Right cardiac atrium (tissue), 5 donors: ENCODE measurements at regions not wholly inside any gene's neighbourhood (a gene's known extent, or its start where the extent isn't known, plus 50 kb on each side); places are given as distances from the start of the nearest gene placed in this dataset.
A peak's percentile ranks its signal among the peaks of the same experiment; 100 is the strongest.

Source experiments
- ATAC-seq, 2 donors: fragments of 200-7000 bp; cut with Tn5 transposase; one replicate each; pipeline versions ENCODE4 v1.8.0 to v1.9.1; 2020; ENCODE audit warnings: moderate library complexity in 2 of 2, mild to moderate bottlenecking in 1 of 2
- DNase-seq, 3 donors: peaks; one replicate each; pipeline ENCODE4 v3.0.0-alpha.2; 2020
- H3K27ac ChIP-seq: one replicate; pipeline ENCODE4 v1.5.1; 2013; ENCODE audit warnings: mild to moderate bottlenecking, low read length, control low read depth, moderate library complexity
- H3K27me3 ChIP-seq: one replicate; pipeline ENCODE4 v1.6.1; 2013; ENCODE audit not compliant: control insufficient read depth, insufficient read depth
- H3K4me1 ChIP-seq: one replicate; pipeline ENCODE4 v1.6.1; 2013; ENCODE audit warnings: low read length; ENCODE audit not compliant: control insufficient read depth, insufficient read depth
- H3K4me3 ChIP-seq: one replicate; pipeline ENCODE4 v1.5.1; 2013; ENCODE audit warnings: low read length, control low read depth
- H3K9me3 ChIP-seq: one replicate; pipeline ENCODE4 v1.6.1; 2013; ENCODE audit warnings: low read length; ENCODE audit not compliant: control insufficient read depth
- WGBS: extraction: QIAGEN DNeasy Blood & Tissue Kit; methylation state at CpG from one replicate; pipeline ENCODE4 v1.1.7; 2013; 5-methylcytosine and 5-hydroxymethylcytosine counted together
- intact Hi-C, 4 donors: fragments of 100-400 bp; cut with DNase I; formaldehyde crosslinking; loops; one replicate each; pipeline versions ENCODE4 v1.11.0 to v1.14.0; 2022 to 2023
- donor health status: healthy with polysubstance abuse.
- donor health status: DM: no; HTN: yes; CAD: no.
- donor health status: DM: no; HTN: no; CAD: no.
- donor health status: DM: no; HTN: yes; CAD: no; lungs with severe emphysema.
- donor health status: DM: yes; HTN: yes; CAD: no.

DNA sequence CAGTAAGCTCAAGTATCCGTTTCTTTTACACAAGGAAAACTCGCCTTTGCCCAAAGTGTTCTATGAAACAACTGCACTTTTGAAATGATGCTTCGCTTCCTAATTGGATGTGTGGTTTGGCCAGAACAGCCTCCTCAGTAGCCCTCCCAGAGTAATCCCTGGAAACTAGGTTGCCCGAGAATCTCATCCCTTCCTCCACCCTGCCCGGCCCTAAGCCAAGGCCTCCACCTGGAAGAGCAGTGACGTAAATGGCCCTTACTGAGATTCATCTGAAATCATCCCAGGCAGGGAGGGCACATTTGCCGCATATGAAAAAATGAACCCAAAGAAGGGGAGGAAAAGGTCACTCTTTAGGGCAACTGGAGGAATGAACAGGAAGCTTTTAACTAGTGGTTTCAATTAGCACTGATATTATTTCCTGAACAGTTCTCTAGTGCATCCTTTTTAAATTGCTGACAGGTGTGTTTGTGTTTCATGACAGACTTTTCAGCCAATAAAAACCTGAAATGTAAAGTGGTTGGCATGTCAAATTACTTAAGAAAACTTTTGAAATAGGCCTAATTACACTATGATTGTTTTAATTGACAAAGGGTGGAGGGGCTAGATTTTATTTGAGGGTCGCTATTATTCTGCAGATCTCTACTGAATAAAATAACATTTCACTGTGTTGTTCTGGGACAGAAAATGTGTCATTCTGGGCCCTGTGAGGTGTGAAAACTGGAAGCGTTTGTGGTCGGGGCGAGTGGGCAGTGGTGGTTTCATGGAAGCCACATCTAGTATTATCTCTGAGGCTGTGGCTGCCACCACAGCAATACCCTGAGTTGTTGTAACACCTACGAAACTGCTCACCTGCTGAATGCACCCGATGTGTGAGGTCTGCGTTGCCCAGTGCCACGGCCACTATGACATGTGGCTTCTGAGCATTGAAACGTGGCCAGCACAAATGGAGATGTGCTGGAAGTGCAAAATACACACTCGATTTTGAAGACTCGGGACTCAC lies 112.1 kb downstream of the ZIC5 start:
- no peak for ATAC-seq
- 90% methylated on average over 18 of the region's 18 CpGs for WGBS
- H3K4me3 ChIP-seq = no peak overlapping the region
- H3K4me1 ChIP-seq = no peaks in the 10 kb centered on the region
- intact Hi-C loops = no loop called here
- no peak overlapping the region for H3K27ac ChIP-seq
- DNase-seq = peak in 1 of 3 donors; percentile 38
- no peaks in the 10 kb centered on the region for H3K27me3 ChIP-seq
- no peaks in the 10 kb centered on the region for H3K9me3 ChIP-seq

DNA sequence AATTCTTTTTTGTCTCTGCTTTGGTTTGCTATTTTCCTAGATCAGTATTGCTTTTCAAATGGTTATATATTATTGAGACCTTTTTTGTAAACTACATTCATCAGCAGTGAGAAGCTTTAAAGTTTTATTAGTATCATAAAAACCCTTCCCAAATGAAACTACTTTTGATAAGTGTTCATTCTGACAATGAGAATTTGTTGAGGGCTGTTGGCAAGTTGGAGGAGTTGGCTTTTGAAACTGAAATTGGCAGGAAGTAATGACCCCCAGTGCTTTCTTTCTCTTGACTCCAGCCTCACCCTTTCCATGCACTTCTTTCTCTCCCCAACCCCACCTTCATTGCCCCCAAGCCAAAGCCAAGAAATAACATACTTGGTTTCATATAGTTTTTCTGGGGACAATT lies 113.8 kb downstream of the ZIC5 start:
- H3K9me3 ChIP-seq = no peaks in the 10 kb centered on the region
- H3K4me1 ChIP-seq = no peaks in the 10 kb centered on the region
- intact Hi-C loops = no loop called here
- no peak overlapping the region for H3K4me3 ChIP-seq
- H3K27ac ChIP-seq = no peak overlapping the region
- DNase-seq (no peak), ATAC-seq (no peak)
- no peaks in the 10 kb centered on the region for H3K27me3 ChIP-seq

DNA sequence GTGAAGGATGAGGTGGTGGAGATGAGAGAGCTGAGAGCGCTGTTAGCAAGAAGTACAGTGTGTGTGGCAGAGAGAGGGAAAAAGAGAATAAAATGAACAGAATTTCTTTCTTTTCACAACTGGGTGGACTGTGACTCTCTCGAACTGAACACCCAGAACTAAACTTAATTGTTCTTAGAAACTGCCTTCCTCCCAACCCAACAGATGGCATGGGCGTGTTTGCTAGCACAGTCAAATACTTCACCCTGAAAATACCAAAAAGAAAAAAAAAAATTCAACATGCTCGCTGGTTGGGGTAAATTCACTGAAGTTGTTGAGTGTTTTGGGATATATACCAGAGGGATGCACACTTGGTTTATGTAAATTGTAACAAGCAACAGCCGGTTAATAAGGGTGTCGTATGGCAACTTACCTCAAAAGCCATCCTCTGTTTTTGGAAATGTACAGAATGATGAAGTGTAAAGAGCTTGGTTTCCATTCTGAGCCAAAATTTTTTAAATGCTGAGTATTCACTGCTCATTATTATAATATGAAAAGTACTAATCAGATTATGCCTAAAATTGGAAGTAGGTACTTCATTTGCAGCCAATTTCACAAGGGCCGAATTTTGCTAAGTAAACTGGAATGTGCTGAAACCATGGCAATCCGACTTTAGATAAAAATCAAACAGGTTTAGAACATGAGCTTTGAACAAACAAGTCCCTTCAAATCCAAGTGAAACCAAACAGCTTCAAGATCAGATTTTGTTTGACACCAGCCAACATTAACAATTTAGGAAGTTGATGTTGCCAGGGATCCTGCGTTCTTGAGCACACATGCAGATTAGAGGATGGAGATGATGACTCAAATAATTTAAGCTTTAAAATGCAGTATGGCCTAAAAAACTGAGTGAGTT lies 115.8 kb downstream of the ZIC5 start:
- intact Hi-C loops = no loop called here
- WGBS = 71% methylated on average over 9 of the region's 9 CpGs
- DNase-seq (no peak), ATAC-seq (no peak)
- no peak overlapping the region for H3K4me3 ChIP-seq
- no peaks in the 10 kb centered on the region for H3K27me3 ChIP-seq
- H3K4me1 ChIP-seq = no peaks in the 10 kb centered on the region
- H3K9me3 ChIP-seq = no peaks in the 10 kb centered on the region
- H3K27ac ChIP-seq = no peak overlapping the region

DNA sequence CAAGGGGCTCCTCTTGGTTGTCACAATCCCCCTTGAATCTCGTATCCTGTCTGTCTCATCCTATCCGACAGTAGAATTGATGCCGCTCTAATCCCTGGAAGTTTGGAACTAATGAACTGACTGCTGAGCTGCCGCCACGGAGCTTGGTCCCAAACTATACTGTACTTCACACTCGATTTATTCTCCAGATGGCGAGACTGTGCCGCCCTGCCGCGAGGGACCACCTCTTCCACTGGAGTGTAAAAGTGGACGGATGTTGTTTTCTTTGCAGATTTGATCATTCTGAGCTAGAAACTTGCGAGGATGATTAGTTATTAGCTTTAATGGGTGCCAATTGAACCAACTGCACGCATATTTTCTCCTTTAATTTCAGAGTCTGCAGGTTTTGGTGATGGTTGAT lies 117.2 kb downstream of the ZIC5 start:
- intact Hi-C loops = no loop called here
- 80% methylated on average over 13 of the region's 13 CpGs for WGBS
- ATAC-seq = no peak

DNA sequence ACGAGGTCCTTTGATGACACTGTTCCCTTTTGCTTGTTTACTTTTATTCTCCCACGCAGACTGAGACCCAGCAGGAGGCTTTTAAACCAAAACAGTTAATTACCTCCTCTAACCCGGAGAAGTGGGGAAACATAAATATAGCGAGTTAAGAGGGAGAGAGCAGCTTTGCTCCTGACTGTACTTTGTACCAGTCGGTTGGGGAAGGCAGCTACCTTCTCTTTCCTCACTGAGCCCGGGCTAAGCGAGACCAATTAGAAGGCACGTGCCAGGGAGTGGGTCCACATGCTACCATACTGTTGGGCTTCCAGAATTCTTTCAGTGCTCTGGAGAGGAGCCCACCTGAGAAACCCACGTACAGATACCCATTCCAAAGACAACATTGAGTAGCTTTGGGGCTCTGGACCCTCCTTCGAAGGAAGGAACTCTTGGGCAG lies 124.2 kb downstream of the ZIC5 start:
- no peaks in the 10 kb centered on the region for H3K27me3 ChIP-seq
- H3K4me3 ChIP-seq = no peak overlapping the region
- H3K27ac ChIP-seq = no peak overlapping the region
- intact Hi-C loops = no loop called here
- no peaks in the 10 kb centered on the region for H3K4me1 ChIP-seq
- no peaks in the 10 kb centered on the region for H3K9me3 ChIP-seq
- DNase-seq (no peak), ATAC-seq (no peak)
- 71% methylated on average over 10 of the region's 10 CpGs for WGBS

More for the DNA sequence above, 117.2 kb downstream of the ZIC5 start:
- Histone ChIP-seq H3K4me1 (no peaks in the 10 kb centered on the region), H3K27ac (no peak overlapping the region), H3K27me3 (no peaks in the 10 kb centered on the region), H3K4me3 (no peak overlapping the region), H3K9me3 (no peaks in the 10 kb centered on the region)
- DNase-seq = no peak

DNA sequence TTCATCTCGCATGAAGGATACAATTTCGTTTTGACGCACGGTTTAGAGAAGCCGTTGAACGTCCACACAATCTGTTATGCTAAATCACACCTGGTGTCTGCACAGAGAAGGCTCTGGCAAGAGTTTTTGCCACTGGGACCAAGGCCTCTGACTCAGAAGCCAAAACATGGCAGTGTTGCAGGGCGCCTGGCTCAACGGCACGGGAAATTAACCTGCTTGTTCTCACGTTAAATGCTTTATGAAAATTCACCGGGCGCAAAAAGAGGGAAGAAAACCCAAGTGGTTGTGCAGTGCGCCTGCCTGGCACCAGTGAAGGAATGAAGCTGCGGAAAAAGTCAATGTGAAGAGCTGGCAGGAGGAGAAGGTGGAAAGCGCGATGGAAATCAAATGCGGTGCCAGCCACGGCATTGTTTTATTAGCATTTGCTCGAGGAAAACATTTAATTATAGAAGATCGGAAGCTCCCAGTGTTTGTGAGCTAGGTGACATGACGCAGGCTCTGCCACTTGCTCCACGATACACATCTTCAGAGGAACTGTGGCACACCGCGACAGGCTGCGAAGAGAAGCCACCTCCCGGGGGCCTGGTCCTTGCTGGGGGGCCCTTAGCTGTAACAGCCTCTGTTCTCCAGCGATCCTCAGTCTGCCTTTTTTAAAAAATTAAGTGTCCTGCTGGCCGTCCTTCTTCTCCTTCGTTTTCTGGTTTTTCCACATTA lies 126.2 kb downstream of the ZIC5 start:
- ATAC-seq (no peak), DNase-seq (peak in 1 of 3 donors; percentile 40)
- Histone ChIP-seq H3K4me1 (no peaks in the 10 kb centered on the region), H3K4me3 (no peak overlapping the region), H3K27me3 (no peaks in the 10 kb centered on the region), H3K27ac (no peak overlapping the region), H3K9me3 (no peaks in the 10 kb centered on the region)
- intact Hi-C loops = no loop called here
- 88% methylated on average over 29 of the region's 29 CpGs for WGBS

DNA sequence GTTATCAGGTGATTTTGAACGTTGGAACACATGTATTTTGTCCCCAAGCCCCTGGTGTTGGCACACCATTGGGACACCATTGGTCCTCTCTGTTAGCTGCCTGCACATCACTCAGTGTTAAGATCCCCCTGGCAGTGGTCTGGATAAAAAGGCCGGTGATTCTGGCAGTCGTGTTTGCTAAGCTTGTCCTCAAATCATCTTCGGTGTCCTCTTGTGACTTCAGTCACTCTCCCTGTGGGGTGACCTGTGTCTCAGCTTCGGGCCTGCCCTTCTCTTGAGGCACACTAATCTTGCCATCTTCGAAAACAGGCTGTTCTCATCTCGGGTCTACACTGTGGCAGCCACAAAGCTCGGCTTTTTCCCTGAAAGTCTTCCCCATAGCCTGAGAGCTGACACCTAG lies 127.1 kb downstream of the ZIC5 start:
- intact Hi-C loops = no loop called here
- no peak for DNase-seq
- H3K27ac ChIP-seq = no peak overlapping the region
- no peak for ATAC-seq
- 77% methylated on average over 8 of the region's 8 CpGs for WGBS
- no peaks in the 10 kb centered on the region for H3K9me3 ChIP-seq
- no peak overlapping the region for H3K4me3 ChIP-seq
- no peaks in the 10 kb centered on the region for H3K4me1 ChIP-seq
- no peaks in the 10 kb centered on the region for H3K27me3 ChIP-seq

DNA sequence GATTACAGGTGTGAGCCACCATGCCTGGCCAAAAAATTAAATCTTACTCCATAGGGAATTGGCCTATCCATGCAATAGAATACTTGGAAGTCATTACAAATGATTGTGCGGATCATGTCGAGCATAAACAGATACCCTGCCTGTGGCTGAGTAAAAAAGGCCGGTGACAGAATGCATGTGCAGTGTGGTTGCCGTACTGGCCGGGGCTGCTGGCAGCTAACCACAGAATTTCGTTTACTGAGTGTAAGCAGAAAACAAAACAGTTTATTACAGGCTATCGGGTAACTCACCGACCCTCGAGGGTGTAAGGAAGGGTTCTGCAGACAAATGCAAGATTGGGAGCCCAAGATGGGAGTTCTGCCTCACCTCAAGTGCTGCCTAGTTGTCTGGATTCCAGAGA lies 127.7 kb downstream of the ZIC5 start:
- 89% methylated on average over 9 of the region's 9 CpGs for WGBS
- intact Hi-C loops = no loop called here
- Histone ChIP-seq H3K4me1 (no peaks in the 10 kb centered on the region), H3K27ac (no peak overlapping the region), H3K27me3 (no peaks in the 10 kb centered on the region), H3K9me3 (no peaks in the 10 kb centered on the region), H3K4me3 (no peak overlapping the region)
- no peak for ATAC-seq
- DNase-seq = no peak

DNA sequence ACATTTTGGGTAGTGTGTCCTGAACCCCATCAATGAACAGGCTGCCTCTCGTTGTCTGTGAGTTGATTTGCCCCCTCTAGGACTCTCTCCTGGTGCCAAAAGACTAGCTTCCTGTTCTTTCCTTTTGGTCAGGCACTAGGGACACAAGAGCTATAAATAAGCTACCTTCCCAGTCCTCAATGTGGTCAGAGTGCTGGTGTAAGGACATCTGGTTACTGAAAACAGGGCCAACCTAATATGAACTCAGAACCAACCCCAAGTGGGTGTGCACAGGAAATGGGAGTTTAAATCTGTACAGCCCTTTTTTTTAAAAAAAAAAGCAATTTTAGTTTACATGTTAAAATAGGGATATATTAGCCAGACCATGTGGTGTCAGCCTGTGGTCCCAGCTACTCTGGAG lies 129.2 kb downstream of the ZIC5 start:
- intact Hi-C loops = no loop called here
- DNase-seq (no peak), ATAC-seq (no peak)
- H3K9me3 ChIP-seq = no peaks in the 10 kb centered on the region
- H3K4me3 ChIP-seq = no peak overlapping the region
- 39% methylated on average over 1 of the region's 1 CpG for WGBS
- no peaks in the 10 kb centered on the region for H3K4me1 ChIP-seq
- H3K27ac ChIP-seq = no peak overlapping the region
- no peaks in the 10 kb centered on the region for H3K27me3 ChIP-seq

DNA sequence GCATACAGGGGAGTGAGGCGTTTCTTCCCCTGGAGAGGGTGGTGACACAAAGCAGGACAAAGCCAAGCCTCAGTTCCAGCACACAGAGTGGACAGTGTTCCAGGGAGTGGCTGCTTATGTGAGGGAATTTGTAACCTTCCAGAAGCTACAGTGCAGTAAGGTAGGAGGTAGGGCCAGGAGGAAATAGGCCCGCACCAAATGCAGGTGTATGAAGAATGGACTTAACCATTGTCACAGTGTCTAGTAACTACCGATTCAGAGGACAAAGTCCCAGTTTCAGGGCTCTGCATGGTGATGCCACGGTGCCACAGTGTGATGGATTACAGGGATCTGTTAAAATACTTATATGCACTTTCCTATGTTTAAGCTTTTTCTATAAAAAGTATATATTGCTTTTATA lies 135.3 kb downstream of the ZIC5 start:
- intact Hi-C loops = no loop called here
- Histone ChIP-seq H3K4me3 (no peak overlapping the region), H3K27ac (no peak overlapping the region), H3K27me3 (no peaks in the 10 kb centered on the region), H3K4me1 (no peaks in the 10 kb centered on the region), H3K9me3 (no peaks in the 10 kb centered on the region)
- DNase-seq = no peak
- no peak for ATAC-seq
- WGBS = 86% methylated on average over 4 of the region's 4 CpGs
